Tibial nerve (tissue), 4 donors: ENCODE measurements at regions not wholly inside any gene's neighbourhood (a gene's known extent, or its start where the extent isn't known, plus 50 kb on each side); places are given as distances from the start of the nearest gene placed in this dataset.

Experiments
- DNase-seq, 2 donors: peaks; one replicate each; pipeline ENCODE4 v3.0.0-alpha.2; 2019; ENCODE audit warnings: low spot score in 2 of 2
- H3K27ac ChIP-seq, 4 donors: fragments of 200-600 bp; sonication (generic) in 3 of 4; one replicate each; pipeline ENCODE4 v1.5.1; 2017 to 2019; ENCODE audit warnings: mild to moderate bottlenecking in 1 of 4
- H3K27me3 ChIP-seq, 2 donors: fragments of 200-600 bp; sonication (generic) in 1 of 2; one replicate each; pipeline versions ENCODE4 v1.5.1 to v1.6.0; 2017 to 2019
- H3K36me3 ChIP-seq, 3 donors: fragments of 200-600 bp; sonication (generic); one replicate each; pipeline ENCODE4 v1.5.1; 2018 to 2019
- H3K4me1 ChIP-seq, 4 donors: fragments of 200-600 bp; sonication (generic) in 3 of 4; one replicate each; pipeline ENCODE4 v1.5.1; 2017 to 2019
- H3K4me3 ChIP-seq, 4 donors: fragments of 200-600 bp; sonication (generic) in 3 of 4; one replicate each; pipeline ENCODE4 v1.5.1; 2017 to 2019; ENCODE audit warnings: mild to moderate bottlenecking in 1 of 4, moderate library complexity in 1 of 4
- H3K9me3 ChIP-seq, 4 donors: fragments of 200-600 bp; sonication (generic) in 3 of 4; one replicate each; pipeline ENCODE4 v1.5.1; 2017 to 2019
- CTCF ChIP-seq, 5 experiments: fragments of 200-600 bp in 3 of 5; fragments of 450-650 bp in 2 of 5; sonication (generic) in 3 of 5; IDR thresholded peaks; one replicate each; pipeline ENCODE4 v1.5.1; 2016 to 2019; ENCODE audit warnings: antibody characterized with exemption in 5 of 5, mild to moderate bottlenecking in 3 of 5, moderate library complexity in 2 of 5
- EP300 ChIP-seq, 2 donors: sonication (generic); formaldehyde crosslinking; IDR thresholded peaks; one replicate each; pipeline ENCODE4 v1.6.1; 2017; ENCODE audit warnings: antibody characterized with exemption in 2 of 2, mild to moderate bottlenecking in 1 of 2
- POLR2A ChIP-seq, 2 donors: fragments of 450-650 bp; IDR thresholded peaks; one replicate each; pipeline ENCODE4 v1.6.1; 2017; ENCODE audit warnings: antibody characterized with exemption in 2 of 2, mild to moderate bottlenecking in 2 of 2, moderate library complexity in 2 of 2
- WGBS, 2 donors: methylation state at CpG; one replicate each; pipeline ENCODE4 v1.1.5; 2018; 5-methylcytosine and 5-hydroxymethylcytosine counted together

DNA sequence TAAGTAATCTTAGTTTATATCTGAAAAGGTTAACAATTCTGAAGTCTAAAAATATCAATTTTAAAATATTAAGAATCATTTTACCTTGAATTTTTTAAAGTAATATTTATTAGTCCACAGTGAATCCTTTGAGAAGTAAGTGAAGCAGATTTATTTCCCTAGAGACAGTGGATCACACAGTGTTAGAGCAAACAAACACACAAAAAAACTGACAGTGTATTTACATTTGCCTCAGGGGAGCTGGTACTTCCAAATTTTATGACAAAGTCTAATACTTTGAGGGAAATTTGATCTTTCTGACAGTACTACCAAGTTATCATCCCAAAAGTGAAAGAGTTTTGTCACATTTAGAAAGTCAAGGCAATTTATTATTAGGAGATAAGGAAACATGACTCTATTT lies 1750.6 kb upstream of the CDH9 start:
- Histone ChIP-seq H3K27me3 (no peaks in the 10 kb centered on the region), H3K27ac (no peak overlapping the region), H3K9me3 (no peaks in the 10 kb centered on the region), H3K4me3 (no peak overlapping the region), H3K4me1 (no peaks in the 10 kb centered on the region), H3K36me3 (no peaks in the 10 kb centered on the region)
- DNase-seq = no peak
- TF ChIP-seq POLR2A (IDR thresholded peaks at IDR 0.05) (no peak), EP300 (IDR thresholded peaks at IDR 0.05) (no peak), CTCF (IDR thresholded peaks at IDR 0.05) (no peak)

GRCh38 chr5:28780083-28780692 lies 1741.8 kb upstream of the CDH9 start:
- Histone ChIP-seq H3K9me3 (no peaks in the 10 kb centered on the region), H3K27ac (no peak overlapping the region), H3K4me1 (no peaks in the 10 kb centered on the region), H3K4me3 (no peak overlapping the region), H3K27me3 (no peaks in the 10 kb centered on the region), H3K36me3 (no peaks in the 10 kb centered on the region)
- 89 to 94% methylated on average over 1 of the region's 1 CpG for WGBS, 2 donors
- TF ChIP-seq CTCF (IDR thresholded peaks at IDR 0.05) (no peak), POLR2A (IDR thresholded peaks at IDR 0.05) (no peak), EP300 (IDR thresholded peaks at IDR 0.05) (no peak)
- no peak for DNase-seq

- no peak overlapping the region for H3K4me3 ChIP-seq
- H3K4me1 ChIP-seq = no peaks in the 10 kb centered on the region
- no peak overlapping the region for H3K27ac ChIP-seq
- no peaks in the 10 kb centered on the region for H3K9me3 ChIP-seq
- H3K36me3 ChIP-seq = no peaks in the 10 kb centered on the region
- TF ChIP-seq EP300 (IDR thresholded peaks at IDR 0.05) (no peak), POLR2A (IDR thresholded peaks at IDR 0.05) (no peak), CTCF (IDR thresholded peaks at IDR 0.05) (no peak)
- no peaks in the 10 kb centered on the region for H3K27me3 ChIP-seq
- no peak for DNase-seq
Measured at GRCh38 chr5:28779161-28779754, 1740.9 kb upstream of the CDH9 start.

DNA sequence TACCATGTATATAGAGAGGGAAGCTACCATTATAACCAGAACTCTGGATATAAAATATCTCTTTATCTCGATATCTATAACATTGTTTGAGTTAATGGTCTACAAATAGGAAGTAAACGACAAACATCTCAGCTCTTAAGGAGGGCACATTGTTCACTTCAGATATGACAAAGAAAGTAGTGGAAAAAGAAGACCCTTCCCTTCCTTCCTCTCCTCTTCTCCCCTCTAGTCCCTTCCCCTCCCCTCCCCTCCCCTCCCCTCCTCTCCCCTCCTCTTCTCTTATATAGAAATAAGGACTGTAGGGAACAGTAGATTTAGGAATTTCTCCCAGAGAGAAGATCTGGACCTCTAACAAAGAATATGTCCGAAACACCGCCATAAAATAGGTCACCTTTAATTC lies 1731.9 kb upstream of the CDH9 start:
- 90 to 91% methylated on average over 4 of the region's 4 CpGs for WGBS, 2 donors
- Histone ChIP-seq H3K27ac (no peak overlapping the region), H3K4me3 (no peak overlapping the region), H3K36me3 (no peaks in the 10 kb centered on the region), H3K9me3 (no peaks in the 10 kb centered on the region), H3K4me1 (no peaks in the 10 kb centered on the region), H3K27me3 (no peaks in the 10 kb centered on the region)
- no peak for DNase-seq
- TF ChIP-seq CTCF (IDR thresholded peaks at IDR 0.05) (no peak), EP300 (IDR thresholded peaks at IDR 0.05) (no peak), POLR2A (IDR thresholded peaks at IDR 0.05) (no peak)

DNA sequence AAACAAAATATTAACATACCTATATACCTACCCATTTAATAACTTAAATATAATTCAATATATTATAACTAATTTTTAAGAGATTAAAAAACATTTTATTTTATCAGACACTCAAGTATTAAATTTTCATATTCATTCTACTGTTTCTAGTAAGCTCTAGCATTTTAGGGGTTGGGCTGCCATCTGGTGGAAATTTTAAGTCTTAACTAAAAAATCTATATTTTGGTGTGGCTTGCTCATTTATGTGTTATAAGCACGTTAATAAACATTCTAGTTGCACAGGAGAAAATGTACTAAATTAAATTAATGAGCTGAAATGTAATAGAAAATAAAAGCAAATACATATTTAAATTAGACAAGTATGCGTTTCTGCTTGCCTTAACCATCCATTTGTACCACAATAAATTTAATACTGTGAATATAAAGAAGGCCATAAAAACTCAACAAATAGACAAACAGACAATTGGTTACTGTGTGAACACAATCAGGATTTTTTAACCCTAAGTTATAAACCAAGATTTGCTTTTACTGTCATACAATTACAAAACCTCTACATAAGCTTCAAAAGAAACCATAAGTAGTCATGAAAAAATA lies 1728.3 kb upstream of the CDH9 start:
- H3K27me3 ChIP-seq = no peaks in the 10 kb centered on the region
- no peak overlapping the region for H3K27ac ChIP-seq
- 14 to 18% methylated on average over 2 of the region's 2 CpGs for WGBS, 2 donors
- peak in 1 of 2 donors; percentile 7 for DNase-seq
- TF ChIP-seq CTCF (IDR thresholded peaks at IDR 0.05) (peak; percentile 19 to 52 (median 24)), EP300 (IDR thresholded peaks at IDR 0.05) (no peak), POLR2A (IDR thresholded peaks at IDR 0.05) (no peak)
- H3K36me3 ChIP-seq = no peaks in the 10 kb centered on the region
- peaks cover 0 to under 1% (median 0%) of the 10 kb centered on the region in 4 donors for H3K9me3 ChIP-seq
- H3K4me1 ChIP-seq = no peaks in the 10 kb centered on the region
- H3K4me3 ChIP-seq = no peak overlapping the region
